ENCODE measurements at regions not wholly inside any gene's neighbourhood (a gene's known extent, or its start where the extent isn't known, plus 50 kb on each side); places are given as distances from the start of the nearest gene placed in this dataset.

DNA sequence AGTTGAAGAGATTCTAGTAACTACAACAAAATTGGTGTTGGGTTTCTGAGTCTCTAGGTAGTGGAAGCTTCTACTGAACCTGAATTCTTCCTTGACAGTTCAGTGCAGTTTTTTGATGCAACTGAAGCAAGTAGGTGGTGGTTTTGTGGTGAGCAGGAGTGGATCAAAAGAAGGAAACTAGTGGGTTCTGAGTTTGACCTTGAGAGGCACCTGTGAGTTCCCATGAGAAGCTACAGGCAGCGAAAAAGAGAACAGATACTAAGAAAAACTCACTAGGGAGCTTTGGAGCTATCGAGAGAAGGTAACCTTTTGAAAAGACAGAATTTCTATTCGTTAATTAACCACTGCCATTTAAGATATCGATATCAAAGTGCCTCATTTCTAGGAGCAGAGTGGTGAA, 145.2 kb downstream of the PDHA2 start:
- TF ChIP-seq YY1 (IDR thresholded peaks at IDR 0.05; ENCODE audit: insufficient read depth, insufficient read length) (no peak), ZNF274 (IDR thresholded peaks at IDR 0.05; ENCODE audit: low read depth, low read length) (no peak), SUZ12 (IDR thresholded peaks at IDR 0.05; ENCODE audit: extremely low read depth, insufficient read depth, insufficient read length) (no peak)
